Peyer's patch (tissue), 4 donors: ENCODE measurements at regions not wholly inside any gene's neighbourhood (a gene's known extent, or its start where the extent isn't known, plus 50 kb on each side); places are given as distances from the start of the nearest gene placed in this dataset.

Experiments
- POLR2A ChIP-seq, 2 donors: fragments of 450-650 bp; IDR thresholded peaks; one replicate each; pipeline ENCODE4 v1.5.1; 2017; ENCODE audit warnings: antibody characterized with exemption in 2 of 2, mild to moderate bottlenecking in 2 of 2, moderate library complexity in 2 of 2
- TF ChIP-seq, protein P1 (sequence below), 6 experiments: fragments of 450-650 bp in 4 of 6; fragments of 200-600 bp in 2 of 6; sonication (generic) in 1 of 6; IDR thresholded peaks; one replicate each; pipeline ENCODE4 v1.5.1; 2017 to 2019; ENCODE audit warnings: antibody characterized with exemption in 6 of 6, mild to moderate bottlenecking in 3 of 6, moderate library complexity in 1 of 6

DNA sequence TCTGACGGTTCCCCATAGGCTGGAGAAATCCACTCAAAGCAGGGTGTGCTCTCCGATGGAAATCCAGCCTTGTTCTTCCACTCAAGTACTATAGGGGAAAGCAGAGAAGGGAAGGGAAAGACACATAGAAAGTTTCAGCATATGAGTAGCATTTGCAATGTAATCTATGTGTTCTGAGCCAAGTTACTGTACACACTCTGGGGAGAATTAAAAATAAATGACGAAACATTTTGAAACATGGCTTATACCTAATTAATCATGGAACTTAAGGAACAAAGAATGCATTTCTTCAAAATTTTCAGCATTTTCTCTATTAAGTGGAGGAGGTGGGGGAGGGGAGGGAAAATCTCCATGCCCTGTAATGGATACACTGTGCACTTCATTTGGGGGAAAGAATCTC lies 198.1 kb upstream of the HABP2 start:
- TF ChIP-seq, protein P1, sequence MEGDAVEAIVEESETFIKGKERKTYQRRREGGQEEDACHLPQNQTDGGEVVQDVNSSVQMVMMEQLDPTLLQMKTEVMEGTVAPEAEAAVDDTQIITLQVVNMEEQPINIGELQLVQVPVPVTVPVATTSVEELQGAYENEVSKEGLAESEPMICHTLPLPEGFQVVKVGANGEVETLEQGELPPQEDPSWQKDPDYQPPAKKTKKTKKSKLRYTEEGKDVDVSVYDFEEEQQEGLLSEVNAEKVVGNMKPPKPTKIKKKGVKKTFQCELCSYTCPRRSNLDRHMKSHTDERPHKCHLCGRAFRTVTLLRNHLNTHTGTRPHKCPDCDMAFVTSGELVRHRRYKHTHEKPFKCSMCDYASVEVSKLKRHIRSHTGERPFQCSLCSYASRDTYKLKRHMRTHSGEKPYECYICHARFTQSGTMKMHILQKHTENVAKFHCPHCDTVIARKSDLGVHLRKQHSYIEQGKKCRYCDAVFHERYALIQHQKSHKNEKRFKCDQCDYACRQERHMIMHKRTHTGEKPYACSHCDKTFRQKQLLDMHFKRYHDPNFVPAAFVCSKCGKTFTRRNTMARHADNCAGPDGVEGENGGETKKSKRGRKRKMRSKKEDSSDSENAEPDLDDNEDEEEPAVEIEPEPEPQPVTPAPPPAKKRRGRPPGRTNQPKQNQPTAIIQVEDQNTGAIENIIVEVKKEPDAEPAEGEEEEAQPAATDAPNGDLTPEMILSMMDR (IDR thresholded peaks at IDR 0.05), result no peak
- TF ChIP-seq POLR2A (IDR thresholded peaks at IDR 0.05), result no peak
